ENCODE measurements at regions not wholly inside any gene's neighbourhood (a gene's known extent, or its start where the extent isn't known, plus 50 kb on each side); places are given as distances from the start of the nearest gene placed in this dataset.
A peak's percentile ranks its signal among the peaks of the same experiment; 100 is the strongest.

- Histone ChIP-seq H3K9me3 (ENCODE audit: low read length) (no peaks in the 10 kb centered on the region), H3K4me3 (replicated peaks in 1 of 3; ENCODE audit: insufficient read depth in 1 of 3, low read depth in 2 of 3, low read length in 3 of 3) (no peak overlapping the region), H3K27ac (ENCODE audit: extremely low read length, insufficient read depth, low read length) (no peak overlapping the region), H3K27me3 (ENCODE audit: control insufficient read depth in 1 of 2, insufficient read depth in 2 of 2, low read length in 2 of 2) (no peaks in the 10 kb centered on the region), H3K79me2 (ENCODE audit: insufficient read depth, low read length) (no peaks in the 10 kb centered on the region), H3K4me2 (ENCODE audit: low read depth, low read length) (no peak overlapping the region), H4K20me1 (ENCODE audit: insufficient read depth, low read length) (no peaks in the 10 kb centered on the region), H2AFZ (ENCODE audit: low read length) (no peak overlapping the region), H3K36me3 (replicated peaks in 1 of 2; ENCODE audit: control insufficient read depth in 1 of 2, insufficient read depth in 2 of 2, low read length in 2 of 2) (no peaks in the 10 kb centered on the region), H3K9ac (ENCODE audit: insufficient read depth, low read depth, low read length) (no peak overlapping the region), H3K4me1 (ENCODE audit: insufficient read depth, low read length) (no peaks in the 10 kb centered on the region)
- TF ChIP-seq CSRNP1 (CRISPR knock-in tag; IDR thresholded peaks at IDR 0.05) (no peak), ZNF33B (CRISPR knock-in tag; IDR thresholded peaks at IDR 0.05) (no peak), PAF1 (CRISPR knock-in tag; IDR thresholded peaks at IDR 0.05) (no peak), NPAS2 (CRISPR knock-in tag; IDR thresholded peaks at IDR 0.05; ENCODE audit: borderline replicate concordance) (no peak)
- TF ChIP-seq, protein P1, sequence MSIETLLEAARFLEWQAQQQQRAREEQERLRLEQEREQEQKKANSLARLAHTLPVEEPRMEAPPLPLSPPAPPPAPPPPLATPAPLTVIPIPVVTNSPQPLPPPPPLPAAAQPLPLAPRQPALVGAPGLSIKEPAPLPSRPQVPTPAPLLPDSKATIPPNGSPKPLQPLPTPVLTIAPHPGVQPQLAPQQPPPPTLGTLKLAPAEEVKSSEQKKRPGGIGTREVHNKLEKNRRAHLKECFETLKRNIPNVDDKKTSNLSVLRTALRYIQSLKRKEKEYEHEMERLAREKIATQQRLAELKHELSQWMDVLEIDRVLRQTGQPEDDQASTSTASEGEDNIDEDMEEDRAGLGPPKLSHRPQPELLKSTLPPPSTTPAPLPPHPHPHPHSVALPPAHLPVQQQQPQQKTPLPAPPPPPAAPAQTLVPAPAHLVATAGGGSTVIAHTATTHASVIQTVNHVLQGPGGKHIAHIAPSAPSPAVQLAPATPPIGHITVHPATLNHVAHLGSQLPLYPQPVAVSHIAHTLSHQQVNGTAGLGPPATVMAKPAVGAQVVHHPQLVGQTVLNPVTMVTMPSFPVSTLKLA (IDR thresholded peaks at IDR 0.05): peak; percentile 40; the same call in 1 of the 2 replicates
- in situ Hi-C loops (cut with HindIII; ENCODE audit: extremely low pct_ligation_motif_present, low pct_unique_long_range_greater_than_20kb): no loop called here
- WGBS (ENCODE audit: low lambda C conversion rate): 60% methylated on average over 5 of the region's 5 CpGs
- BruUV-seq (replicated peaks): no TSS peak
- FAIRE-seq (no peak), DNase-seq (ENCODE audit: low spot score) (no peak), ATAC-seq (no peak)
- ChIA-PET POLR2A (no interaction called here), CTCF (ENCODE audit: low intra/inter-chr PET ratio, low total read pairs) (no interaction called here)
- intact Hi-C loops (cut with micrococcal nuclease; ENCODE audit: unreplicated experiment): no loop called here
Measured at GRCh38 chr14:39843881-39844280, 411.6 kb upstream of the FBXO33 start.

GRCh38 chr14:39841088-39841487 lies 408.9 kb upstream of the FBXO33 start:
- ChIA-PET POLR2A (no interaction called here), CTCF (ENCODE audit: low intra/inter-chr PET ratio, low total read pairs) (no interaction called here)
- H3K4me2 ChIP-seq (ENCODE audit: low read depth, low read length): no peak overlapping the region
- intact Hi-C loops (cut with micrococcal nuclease; ENCODE audit: unreplicated experiment) (no loop called here), in situ Hi-C loops (cut with HindIII; ENCODE audit: extremely low pct_ligation_motif_present, low pct_unique_long_range_greater_than_20kb) (no loop called here)
- H3K27ac ChIP-seq (ENCODE audit: extremely low read length, insufficient read depth, low read length): no peak overlapping the region
- H3K36me3 ChIP-seq (replicated peaks in 1 of 2; ENCODE audit: control insufficient read depth in 1 of 2, insufficient read depth in 2 of 2, low read length in 2 of 2): no peaks in the 10 kb centered on the region
- H2AFZ ChIP-seq (ENCODE audit: low read length): no peak overlapping the region
- H4K20me1 ChIP-seq (ENCODE audit: insufficient read depth, low read length): no peaks in the 10 kb centered on the region
- no TSS peak for BruUV-seq (replicated peaks)
- DNase-seq (ENCODE audit: low spot score): no peak
- no peak overlapping the region for H3K9ac ChIP-seq (ENCODE audit: insufficient read depth, low read depth, low read length)
- H3K4me3 ChIP-seq (replicated peaks in 1 of 3; ENCODE audit: insufficient read depth in 1 of 3, low read depth in 2 of 3, low read length in 3 of 3): no peak overlapping the region
- no peaks in the 10 kb centered on the region for H3K4me1 ChIP-seq (ENCODE audit: insufficient read depth, low read length)
- no peak for ATAC-seq
- H3K9me3 ChIP-seq (ENCODE audit: low read length): no peaks in the 10 kb centered on the region
- no peaks in the 10 kb centered on the region for H3K79me2 ChIP-seq (ENCODE audit: insufficient read depth, low read length)
- FAIRE-seq: no peak
- H3K27me3 ChIP-seq (ENCODE audit: control insufficient read depth in 1 of 2, insufficient read depth in 2 of 2, low read length in 2 of 2): no peaks in the 10 kb centered on the region
- TF ChIP-seq PCBP2 (optimal IDR thresholded peaks at IDR 0.05; ENCODE audit: low read depth, low read length, poor library complexity, severe bottlenecking) (no peak), NKX3-1 (CRISPR knock-in tag; IDR thresholded peaks at IDR 0.05) (no peak), ATF5 (CRISPR knock-in tag; IDR thresholded peaks at IDR 0.05; ENCODE audit: low read depth) (no peak), MIER2 (CRISPR knock-in tag; IDR thresholded peaks at IDR 0.05) (no peak), CCAR2 (optimal IDR thresholded peaks at IDR 0.05; ENCODE audit: low read depth, low read length) (no peak), MBNL3 (CRISPR knock-in tag; conservative IDR thresholded peaks at IDR 0.05) (no peak), ZNF343 (CRISPR knock-in tag; IDR thresholded peaks at IDR 0.05) (no peak), PRDM10 (CRISPR knock-in tag; IDR thresholded peaks at IDR 0.05; ENCODE audit: low read depth) (no peak)

Measured in HepG2 (cell line).